GM19467 (cell line): ENCODE measurements at regions not wholly inside any gene's neighbourhood (a gene's known extent, or its start where the extent isn't known, plus 50 kb on each side); places are given as distances from the start of the nearest gene placed in this dataset.
"Not testable (repeated sequence)": the region's sequence is repeated elsewhere in the genome, so short reads cannot be mapped to it uniquely, and the experiment has no call there.

Experiments
- ATAC-seq: cut with Tn5 transposase; IDR thresholded peaks from one replicate; pipeline ENCODE4 v1.9.1; 2021; ENCODE audit warnings: mild to moderate bottlenecking, moderate library complexity; ENCODE audit not compliant: unreplicated experiment

- no peak for ATAC-seq
Measured at GRCh38 chr18:66300141-66300540, 303.7 kb downstream of the CDH19 start.

- ATAC-seq: no peak
Measured at GRCh38 chr18:66280470-66280869, 323.4 kb downstream of the CDH19 start.

DNA sequence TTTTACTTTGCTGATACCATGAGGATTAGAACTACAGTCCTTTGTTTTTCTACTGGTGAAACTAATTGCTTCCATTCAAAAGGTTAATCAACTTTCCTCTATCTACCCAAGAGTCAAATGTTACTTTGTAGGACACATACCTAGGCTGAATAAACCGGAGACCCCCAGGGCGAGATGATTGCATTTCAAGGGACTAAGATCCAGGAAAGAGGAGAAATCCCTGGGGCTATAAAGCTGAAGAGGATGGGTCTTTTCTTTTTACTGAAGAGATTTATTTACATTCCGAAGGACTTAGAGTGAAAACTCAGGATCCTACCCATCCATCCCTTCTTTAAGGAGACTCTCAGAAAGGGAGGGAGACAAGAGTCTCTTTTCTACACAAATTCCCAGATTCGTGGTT lies 331.9 kb downstream of the CDH19 start:
- ATAC-seq: no peak

- ATAC-seq: no peak
Measured at GRCh38 chr18:66264130-66264529, 339.8 kb downstream of the CDH19 start.

DNA sequence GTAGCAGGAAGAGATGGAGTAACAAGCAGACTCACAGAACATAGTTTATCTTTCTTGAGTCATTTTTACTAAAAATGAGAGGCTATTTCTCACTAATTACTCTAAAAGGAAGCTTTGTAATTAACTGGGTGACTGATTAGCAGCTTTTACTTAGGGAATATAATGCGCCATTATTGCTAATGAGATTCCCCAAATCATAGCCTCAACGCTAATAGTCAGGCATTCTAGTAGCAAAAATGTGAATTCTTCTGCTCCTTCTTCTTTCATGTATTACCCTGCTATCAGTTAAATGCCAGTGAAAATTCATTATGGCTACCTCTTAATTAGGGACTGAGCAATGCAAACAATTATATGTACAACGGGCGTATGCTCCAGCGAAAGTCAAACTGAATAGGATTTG lies 349.8 kb downstream of the CDH19 start:
- no peak for ATAC-seq

DNA sequence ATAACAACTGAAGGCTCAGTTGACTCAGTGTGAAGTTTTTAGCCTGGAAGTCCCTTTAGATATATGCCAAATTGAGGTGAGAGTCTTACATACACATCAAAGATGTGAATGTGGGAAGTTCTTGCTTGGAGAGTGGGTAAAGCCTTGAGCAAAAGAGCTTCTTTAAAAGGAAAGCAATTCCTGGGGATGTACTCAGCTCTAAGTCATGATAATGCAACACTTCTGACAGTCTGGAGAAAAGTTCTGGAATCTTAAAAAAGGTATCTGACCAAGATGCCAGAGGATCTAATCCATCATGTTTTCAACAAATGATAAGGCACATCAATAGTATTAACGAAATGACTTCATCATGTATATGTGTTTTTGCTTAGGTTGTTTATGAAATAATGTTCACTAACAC lies 351.2 kb downstream of the CDH19 start:
- no peak for ATAC-seq

DNA sequence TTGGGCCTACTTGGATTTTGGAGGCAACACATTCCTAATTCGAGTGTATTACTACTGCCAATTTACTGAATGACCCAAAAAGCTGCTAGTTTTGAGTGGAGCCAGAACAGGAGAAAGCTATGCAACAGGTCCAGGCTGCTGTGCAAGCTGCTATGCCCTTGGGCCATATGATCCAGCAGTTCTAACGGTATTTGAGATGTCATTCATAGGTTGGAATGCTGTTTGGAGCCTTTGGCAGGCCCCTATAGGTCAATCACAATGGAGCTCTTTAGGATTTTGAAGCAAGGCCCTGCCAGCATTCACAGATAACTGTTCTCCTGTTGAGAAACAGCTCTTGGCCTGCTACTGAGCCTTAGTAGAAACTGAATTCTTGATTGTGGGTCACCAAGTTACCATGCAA lies 368.7 kb downstream of the CDH19 start:
- no peak for ATAC-seq

- ATAC-seq: no peak
Measured at GRCh38 chr18:66226782-66227181, 377.1 kb downstream of the CDH19 start.

DNA sequence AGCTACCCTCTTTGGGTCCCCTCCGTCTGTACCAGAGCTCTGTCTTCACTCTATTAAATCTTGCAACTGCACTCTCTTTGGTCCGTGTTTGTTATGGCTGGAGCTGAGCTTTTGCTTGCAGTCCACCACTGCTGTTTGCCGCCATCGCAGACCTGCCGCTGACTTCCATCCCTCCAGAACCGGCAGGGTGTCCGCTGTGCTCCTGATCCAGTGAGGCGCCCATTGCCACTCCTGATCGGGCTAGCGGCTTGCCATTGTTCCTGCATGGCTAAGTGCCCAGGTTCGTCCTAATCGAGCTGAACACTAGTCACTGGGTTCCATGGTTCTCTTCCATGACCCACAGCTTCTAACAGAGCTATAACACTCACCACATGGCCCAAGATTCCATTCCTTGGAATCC lies 380.6 kb downstream of the CDH19 start:
- ATAC-seq: not testable (repeated sequence)

- ATAC-seq: no peak
Measured at GRCh38 chr18:66222174-66222573, 381.7 kb downstream of the CDH19 start.

- no peak for ATAC-seq
Measured at GRCh38 chr18:66219817-66220216, 384.1 kb downstream of the CDH19 start.

GRCh38 chr18:66211749-66212148 lies 392.1 kb downstream of the CDH19 start:
- ATAC-seq: no peak

- no peak for ATAC-seq
Measured at GRCh38 chr18:66210875-66211274, 393.0 kb downstream of the CDH19 start.

DNA sequence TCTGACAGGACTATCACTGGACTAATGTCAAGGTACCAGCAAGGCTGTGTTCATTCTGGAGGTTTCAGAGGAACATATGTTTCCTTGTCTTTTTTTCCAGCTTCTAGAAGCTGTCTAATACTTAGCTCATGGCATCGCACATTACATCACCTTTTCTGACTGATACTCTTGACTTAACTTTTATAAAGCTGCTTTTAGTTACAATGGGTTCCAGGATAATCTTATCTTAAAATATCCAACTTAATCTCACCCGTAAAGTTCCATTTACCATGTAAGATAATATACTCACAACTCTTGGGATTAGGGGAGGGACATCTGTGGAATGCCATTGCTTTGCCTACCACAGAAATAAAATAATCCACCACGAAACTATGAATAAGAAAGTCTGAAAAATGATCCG lies 394.2 kb downstream of the CDH19 start:
- no peak for ATAC-seq

DNA sequence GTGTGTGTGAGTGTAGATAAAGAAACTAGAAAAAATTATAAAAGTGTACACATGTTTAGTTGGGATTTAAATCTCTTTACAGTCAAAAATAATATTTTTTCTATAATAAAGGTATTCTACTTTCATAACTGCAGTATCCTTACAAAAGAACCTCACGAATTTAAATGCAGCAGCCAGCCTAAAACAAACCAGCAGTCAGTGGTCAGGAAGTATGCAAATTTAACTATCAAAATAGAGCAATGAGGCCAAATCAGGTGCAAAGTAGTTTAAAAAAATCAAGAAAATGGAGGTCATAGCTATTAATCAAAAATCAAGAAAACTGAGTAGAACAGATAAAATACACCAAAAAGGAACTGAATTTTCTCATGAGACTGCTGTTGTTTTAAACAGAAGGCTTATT lies 407.1 kb downstream of the CDH19 start:
- ATAC-seq: no peak

- ATAC-seq: no peak
Measured at GRCh38 chr18:66193938-66194337, 410.0 kb downstream of the CDH19 start.

GRCh38 chr18:66193394-66193793 lies 410.5 kb downstream of the CDH19 start:
- no peak for ATAC-seq

DNA sequence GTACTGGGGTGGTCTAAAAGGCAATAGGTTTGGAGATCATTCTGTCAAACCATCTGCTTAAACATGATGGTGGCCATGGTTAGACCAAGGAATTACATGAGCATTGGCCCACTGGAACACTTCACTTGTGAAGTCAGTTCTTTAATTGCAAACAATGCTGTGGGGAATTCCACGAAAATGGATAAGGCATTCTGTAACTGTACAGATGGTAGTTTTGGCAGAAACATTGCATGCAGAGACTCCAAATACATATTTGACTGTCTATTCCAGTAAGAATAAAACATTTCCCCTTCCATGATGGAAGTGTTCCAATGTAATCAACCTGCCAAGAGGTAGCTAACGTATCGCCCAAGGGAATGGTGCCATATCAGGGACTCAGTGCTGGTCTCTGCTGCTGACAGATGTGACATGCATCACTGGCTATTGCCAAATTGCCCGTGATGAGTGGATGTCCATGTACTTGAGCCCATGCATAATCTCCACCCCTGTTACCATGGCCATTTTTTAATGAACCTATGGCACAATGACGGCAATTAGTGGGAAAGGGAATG lies 417.9 kb downstream of the CDH7 start:
- no peak for ATAC-seq

DNA sequence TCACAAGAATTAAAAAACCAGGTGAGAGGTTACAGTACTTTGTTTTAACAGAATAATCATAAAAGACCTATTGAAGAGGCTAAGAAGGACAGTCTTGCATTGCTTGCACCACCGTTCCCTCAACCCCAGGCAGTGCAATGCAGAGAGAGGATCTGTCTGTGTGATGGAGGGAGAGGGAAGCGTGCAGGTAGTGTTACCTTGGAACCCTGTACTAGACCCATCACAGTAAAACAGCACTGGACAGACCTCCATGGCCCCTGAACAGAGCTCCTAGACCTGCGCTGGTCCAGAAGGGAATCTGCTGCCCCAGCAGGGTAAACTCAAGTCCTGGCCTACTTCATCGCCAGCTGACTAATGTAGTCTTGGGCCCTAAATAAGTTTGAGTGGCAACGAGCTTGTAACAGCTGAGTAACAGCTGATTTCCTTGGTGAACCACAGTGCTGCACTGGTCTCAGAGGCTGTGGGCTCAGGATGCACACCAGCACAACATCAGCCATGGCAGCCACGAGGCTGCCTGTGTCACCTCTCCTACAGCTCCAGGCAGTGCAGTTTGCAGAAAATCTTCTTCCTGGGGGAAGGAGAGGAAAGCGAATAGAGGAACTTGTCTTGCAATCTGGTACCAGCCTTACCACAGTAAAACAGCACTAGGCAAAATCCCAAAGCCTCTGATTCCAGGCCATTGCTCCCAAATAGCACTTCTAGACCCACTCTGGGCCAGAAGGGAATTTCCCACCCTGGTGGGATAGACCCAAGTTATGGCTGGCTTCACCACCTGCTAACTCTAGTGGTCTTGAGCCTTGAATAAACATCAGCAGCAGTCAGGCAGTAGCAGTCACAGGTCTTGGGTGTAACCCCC lies 417.2 kb downstream of the CDH7 start:
- no peak for ATAC-seq

DNA sequence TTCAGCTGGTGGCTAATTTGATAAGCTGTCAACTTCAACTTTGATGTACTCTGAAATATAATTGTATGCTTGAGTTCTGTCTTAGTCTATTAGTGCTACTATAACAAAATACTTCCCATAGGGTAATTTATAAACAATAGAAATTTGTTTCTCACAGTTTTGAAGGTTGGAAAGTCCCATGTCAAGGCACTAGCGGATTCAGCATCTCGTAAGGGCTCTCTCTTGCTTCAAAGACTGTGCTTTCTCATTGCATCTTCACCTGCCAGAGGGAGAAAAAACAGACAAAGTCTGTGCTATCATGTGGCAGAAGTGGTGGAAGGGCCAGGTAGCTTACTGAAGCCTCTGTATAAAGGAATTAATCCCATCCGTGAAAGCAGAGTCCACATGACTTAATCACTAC lies 409.2 kb downstream of the CDH7 start:
- ATAC-seq: no peak

DNA sequence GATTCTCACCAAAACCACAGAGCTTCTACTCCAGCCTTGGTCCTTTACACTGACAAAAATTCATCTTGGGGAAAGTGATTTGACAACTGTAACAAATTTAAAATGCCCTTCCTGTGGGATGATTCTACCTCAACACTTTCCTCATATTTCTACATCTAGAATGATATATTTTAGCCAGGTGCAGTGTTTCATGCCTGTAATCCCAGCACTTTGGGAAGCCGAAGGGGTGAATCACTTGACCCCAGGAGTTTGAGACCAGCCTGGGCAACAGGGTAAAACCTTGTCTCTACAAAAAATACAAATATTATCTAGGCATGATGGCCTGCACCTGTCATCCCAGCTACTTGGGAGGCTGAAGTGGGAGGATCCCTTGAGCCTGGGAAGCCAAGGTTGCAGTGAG lies 408.6 kb downstream of the CDH7 start:
- no peak for ATAC-seq

DNA sequence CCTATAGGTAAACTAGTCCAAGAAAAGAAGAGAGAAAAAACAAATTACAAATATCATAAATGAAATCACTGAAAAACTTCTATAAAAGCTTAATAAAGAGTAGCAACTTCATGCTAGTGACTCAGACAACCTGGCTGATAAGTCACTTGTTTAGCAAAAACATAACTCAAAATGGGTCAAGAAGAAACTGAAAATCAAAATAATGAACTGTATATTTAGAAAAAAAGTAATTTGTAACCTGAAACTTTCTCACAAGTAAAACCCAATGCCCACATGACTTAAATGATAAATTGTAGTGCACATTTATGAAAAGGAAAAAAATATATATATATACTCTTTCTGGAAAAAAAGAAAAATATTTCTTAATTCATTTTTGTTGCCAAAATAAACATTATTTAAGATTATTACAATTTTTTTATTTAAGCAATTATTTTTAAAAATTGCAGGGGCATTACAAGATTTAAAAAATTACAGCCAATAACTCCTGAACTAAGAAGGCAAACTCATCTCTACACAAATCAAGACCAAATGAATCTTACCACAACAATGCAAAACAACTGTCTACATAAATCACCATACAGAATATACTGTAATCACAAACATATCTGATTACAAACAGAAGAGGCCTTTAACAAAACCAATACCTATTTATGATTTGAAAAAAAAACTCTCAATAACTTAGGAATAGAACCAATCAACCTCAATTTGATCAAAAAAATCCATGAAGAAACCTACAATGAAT lies 406.3 kb downstream of the CDH7 start:
- no peak for ATAC-seq
